ENCODE measurements at regions not wholly inside any gene's neighbourhood (a gene's known extent, or its start where the extent isn't known, plus 50 kb on each side); places are given as distances from the start of the nearest gene placed in this dataset.

- TF ChIP-seq EZH2 (IDR thresholded peaks at IDR 0.05; ENCODE audit: borderline replicate concordance, insufficient read depth, low read length, poor library complexity, severe bottlenecking): no peak
- TF ChIP-seq TAF1 (IDR thresholded peaks at IDR 0.05; ENCODE audit: low read depth): no peak
- TF ChIP-seq POLR2AphosphoS5 (IDR thresholded peaks at IDR 0.05): no peak
- no peak for TF ChIP-seq CTCF (IDR thresholded peaks at IDR 0.05; ENCODE audit: poor library complexity, severe bottlenecking)
- TF ChIP-seq EP300 (conservative IDR thresholded peaks at IDR 0.05; ENCODE audit: poor library complexity, severe bottlenecking): no peak
- TF ChIP-seq, protein P1, sequence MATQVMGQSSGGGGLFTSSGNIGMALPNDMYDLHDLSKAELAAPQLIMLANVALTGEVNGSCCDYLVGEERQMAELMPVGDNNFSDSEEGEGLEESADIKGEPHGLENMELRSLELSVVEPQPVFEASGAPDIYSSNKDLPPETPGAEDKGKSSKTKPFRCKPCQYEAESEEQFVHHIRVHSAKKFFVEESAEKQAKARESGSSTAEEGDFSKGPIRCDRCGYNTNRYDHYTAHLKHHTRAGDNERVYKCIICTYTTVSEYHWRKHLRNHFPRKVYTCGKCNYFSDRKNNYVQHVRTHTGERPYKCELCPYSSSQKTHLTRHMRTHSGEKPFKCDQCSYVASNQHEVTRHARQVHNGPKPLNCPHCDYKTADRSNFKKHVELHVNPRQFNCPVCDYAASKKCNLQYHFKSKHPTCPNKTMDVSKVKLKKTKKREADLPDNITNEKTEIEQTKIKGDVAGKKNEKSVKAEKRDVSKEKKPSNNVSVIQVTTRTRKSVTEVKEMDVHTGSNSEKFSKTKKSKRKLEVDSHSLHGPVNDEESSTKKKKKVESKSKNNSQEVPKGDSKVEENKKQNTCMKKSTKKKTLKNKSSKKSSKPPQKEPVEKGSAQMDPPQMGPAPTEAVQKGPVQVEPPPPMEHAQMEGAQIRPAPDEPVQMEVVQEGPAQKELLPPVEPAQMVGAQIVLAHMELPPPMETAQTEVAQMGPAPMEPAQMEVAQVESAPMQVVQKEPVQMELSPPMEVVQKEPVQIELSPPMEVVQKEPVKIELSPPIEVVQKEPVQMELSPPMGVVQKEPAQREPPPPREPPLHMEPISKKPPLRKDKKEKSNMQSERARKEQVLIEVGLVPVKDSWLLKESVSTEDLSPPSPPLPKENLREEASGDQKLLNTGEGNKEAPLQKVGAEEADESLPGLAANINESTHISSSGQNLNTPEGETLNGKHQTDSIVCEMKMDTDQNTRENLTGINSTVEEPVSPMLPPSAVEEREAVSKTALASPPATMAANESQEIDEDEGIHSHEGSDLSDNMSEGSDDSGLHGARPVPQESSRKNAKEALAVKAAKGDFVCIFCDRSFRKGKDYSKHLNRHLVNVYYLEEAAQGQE (IDR thresholded peaks at IDR 0.05; ENCODE audit: borderline replicate concordance): no peak
Measured at GRCh38 chr17:59512844-59513385, 52.5 kb upstream of the DHX40 start.

Measured in neural cell (in vitro differentiated cells).